GM11168 (cell line): ENCODE measurements at regions not wholly inside any gene's neighbourhood (a gene's known extent, or its start where the extent isn't known, plus 50 kb on each side); places are given as distances from the start of the nearest gene placed in this dataset.

Experiments
- in situ Hi-C: fragments of 300-500 bp; cut with MboI; formaldehyde crosslinking; loops from one replicate; pipeline ENCODE4 v1.12.0; 2022; ENCODE audit warnings: low sequenced_read_pairs; ENCODE audit not compliant: unreplicated experiment

DNA sequence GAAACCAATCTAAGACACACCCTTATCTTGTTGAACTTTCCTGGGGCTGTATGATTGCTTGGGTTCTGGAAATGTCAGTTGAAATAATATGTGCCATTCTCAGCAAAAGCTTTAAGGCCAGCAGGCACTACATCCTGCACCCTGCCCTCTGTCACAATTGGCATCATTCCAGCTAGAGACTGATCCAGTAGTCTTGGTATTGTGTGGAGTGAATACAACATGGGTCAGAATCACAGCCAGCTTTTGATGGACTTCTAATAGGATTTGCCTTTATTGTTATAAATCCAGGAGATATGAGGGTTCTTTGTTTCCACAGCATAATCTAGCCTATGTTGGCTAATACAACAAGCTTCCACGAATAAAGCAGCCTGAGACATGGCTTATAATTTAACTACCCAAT lies 617.0 kb upstream of the CDH2 start:
- in situ Hi-C loops, result no loop called here

DNA sequence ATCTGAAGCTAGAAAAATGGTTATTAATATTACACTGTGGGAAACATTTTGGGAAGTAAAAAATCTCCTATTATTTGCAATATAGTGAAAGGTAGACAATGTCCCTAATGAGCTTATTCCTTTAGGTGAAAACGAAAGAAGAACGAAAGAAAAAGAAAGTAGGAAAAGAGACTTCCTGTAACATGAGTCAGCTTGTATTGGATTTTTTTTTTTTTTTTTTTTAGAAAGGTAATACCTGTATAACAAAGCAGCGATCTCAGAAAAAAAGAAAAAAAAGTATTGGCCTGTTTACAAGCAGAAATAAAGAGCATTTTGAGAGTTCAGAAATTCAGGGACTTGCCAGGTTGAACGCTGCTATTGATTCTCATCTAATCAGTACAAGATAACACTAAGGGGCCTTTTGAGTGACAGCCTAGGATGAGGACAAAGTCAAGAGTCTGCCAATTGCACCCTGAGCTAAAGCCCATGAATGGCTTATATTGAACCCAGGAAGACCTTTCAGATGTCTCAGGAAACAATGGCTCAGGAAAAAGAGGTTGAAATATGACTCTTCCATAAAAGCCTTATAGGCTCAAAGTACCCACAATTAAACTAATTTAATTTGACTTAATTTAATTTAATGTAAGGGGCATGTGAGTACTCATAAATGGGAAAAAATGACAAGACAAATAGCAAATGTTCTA lies 615.6 kb upstream of the CDH2 start:
- in situ Hi-C loops, result no loop called here

DNA sequence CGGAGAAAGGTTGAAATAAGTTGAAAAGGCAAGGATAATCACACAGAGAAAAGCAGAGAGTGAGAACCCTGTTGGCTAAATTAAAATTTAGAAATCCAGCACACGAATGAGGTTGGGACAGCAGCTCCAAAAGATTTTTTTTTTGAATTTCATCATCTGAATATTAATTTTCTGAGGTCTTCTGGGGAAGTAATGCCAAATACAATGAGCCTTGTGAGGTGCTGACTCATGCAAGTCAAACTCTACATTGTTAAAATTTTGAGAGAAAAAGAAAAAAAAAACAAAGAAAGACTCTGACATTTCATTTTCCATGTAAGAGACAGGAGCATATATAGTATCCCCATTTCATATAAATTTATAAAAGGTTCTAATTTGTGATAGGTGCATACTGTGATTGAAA lies 614.2 kb upstream of the CDH2 start:
- in situ Hi-C loops, result no loop called here

DNA sequence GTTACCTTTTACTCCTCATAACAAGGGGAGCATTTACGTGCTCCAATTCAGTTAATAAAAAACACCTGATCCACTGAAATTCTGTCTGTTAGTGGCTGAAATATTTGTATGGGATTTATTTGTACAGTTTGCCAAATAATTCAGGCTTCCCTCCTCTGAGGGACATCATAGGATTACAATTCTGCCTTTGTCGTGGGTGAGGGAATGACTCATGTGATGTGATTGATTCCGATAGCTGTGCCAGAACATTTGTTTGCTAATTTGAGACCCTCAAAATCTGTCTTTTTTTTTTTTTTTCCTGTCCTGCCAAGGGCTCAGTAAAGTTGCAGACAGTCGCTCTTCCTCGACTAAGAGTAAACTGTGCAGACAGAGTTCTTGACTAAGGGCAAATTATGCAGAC lies 612.6 kb upstream of the CDH2 start:
- in situ Hi-C loops, result no loop called here

DNA sequence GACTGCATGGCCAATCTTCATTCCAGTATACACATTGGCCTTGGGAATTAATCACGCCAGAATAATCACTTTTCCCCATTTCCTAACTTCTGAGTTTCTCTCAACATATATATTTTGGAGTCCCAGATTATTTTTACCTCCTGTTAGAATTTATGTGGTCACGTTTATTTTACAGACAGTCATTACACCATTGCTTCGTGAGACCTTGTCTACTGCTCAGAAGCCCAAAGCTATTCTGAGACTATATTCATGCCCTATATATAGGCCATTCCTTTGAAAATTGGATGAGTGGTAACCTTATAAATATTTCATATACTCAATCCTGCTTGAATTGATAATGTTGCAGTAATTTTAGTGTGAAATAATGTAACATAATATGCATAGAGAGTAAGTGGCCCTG lies 610.0 kb upstream of the CDH2 start:
- in situ Hi-C loops, result no loop called here

DNA sequence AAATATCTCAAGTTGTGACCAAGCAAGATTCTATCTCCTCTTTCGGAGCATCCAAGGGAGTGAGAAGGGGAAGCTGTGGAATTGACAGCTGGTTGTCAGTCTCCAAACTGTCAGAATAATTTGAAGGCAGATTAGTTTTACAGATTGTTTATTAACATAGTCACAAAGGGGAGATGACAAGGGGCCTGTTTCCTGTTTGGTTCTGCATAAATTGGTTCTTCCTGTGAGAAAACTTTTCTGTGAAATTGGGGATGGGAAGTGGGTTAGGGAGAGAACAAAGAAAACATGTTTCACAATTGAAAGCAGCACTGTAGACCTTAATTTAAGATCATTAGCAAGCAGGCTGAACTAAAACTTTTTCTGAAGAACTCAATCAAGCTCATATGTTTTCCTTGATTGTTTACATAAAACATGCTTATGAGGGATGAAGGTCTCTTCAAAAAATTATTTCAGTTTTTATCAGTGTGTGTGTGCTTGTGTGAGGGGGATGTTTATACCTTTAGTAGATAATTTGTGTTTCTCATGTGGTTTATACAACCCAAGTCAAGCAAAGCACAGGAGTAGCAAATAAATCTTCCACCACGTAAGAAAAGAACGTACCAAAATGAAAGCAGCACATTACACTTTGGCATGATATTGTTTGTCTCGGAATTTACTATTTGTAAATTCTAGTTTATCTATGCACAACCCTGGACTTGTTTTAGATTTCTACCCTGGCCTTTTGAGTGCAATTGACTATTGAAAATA lies 604.9 kb upstream of the CDH2 start:
- in situ Hi-C loops, result no loop called here

DNA sequence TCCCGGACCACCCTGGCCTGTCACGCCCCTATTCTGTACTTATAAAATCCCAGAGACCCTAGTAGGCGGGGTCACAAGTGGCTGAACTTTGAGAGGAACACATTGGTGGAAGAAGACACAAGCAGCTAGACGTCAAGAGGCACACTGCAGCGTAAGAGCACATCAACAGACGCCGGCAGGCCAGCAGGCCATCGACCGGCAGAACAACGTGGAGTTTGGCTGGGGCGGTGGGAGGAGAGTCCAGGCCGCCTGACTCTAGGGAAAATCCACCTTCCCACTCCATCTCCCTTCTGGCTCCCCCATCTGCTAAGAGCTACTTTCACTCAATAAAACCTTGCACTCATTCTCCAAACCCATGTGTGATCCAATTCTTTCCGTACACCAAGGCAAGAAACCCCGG lies 601.8 kb upstream of the CDH2 start:
- in situ Hi-C loops, result no loop called here

DNA sequence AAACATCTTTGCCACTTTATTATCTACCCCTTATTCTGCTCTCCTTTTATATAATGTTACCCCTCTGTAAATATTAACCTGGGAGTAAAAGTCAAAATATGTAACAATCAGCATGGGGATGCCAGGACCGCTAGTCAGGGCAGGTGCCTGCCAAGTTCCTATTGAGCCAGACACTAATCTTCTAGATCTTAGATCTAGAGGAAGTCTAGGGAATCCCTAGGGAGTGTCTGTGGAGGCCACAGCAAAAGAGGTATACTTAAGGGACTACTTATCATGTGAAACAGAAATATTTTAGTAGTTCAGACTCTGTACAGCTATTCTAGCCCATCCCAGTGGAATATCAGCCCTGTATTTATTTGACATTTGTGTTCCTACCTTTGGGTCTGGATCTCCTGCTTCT lies 600.8 kb upstream of the CDH2 start:
- in situ Hi-C loops, result no loop called here

DNA sequence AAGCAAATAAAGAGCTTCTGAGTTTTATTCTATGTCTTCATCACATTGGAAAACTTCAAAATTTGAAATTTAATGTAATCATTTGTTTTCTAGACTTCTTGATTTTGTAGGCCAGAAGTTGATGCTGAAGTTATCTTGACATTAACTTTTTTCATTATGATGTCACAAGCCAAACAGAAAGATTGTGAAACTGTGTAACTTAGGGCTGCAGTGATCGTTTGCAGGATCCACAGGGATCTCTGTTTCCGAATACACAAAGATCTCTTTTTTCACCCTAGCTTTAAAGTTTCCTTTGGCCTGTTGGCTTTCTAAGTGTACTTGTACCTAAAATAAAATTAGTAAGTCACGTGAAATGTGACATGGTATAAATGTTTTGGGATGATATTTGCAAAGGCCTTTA lies 594.9 kb upstream of the CDH2 start:
- in situ Hi-C loops, result no loop called here

DNA sequence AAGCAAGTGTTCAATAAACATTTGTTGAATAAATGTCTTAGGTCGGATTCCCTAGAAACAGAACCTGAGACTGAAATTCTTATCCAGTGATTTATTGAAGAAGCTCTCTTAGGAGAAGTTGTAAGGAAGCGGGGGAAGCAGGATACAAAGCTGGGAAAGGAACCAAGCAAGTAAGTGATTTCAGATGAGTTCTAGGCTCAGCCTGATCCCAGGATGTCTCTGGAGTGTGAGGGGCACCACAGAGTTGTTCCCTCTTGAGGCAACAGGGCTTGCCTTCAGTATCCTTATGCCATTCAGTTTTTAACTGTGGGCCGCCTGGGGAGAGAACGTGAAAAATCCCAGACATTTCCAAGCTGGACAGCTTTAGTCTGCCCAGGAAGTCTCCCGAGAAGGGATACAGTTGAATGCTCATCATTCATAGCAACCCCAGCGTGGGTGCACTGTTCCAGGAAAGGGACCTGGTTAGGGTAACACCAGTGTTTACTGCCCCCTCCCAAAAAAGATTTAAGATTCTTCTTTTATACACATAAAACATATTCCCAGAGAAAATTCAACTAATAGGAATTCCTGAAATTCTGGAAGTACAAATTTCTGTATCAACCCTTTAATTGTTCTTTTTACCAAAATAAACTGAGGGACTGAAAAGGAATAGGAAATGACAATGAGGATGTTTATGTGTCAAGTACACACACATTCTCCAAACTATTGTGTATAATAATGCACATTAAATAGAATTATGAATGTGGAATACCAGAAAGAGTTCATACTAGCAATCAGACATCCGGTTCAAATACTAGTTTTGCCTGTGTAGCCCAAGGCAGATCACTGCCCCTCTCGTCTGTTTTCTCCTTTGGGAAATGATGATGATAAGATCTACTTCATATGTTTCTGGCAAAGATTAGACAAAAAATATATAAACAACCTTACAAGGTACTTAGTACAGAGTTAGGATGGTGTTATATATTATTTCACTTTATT lies 592.1 kb upstream of the CDH2 start:
- in situ Hi-C loops, result no loop called here

DNA sequence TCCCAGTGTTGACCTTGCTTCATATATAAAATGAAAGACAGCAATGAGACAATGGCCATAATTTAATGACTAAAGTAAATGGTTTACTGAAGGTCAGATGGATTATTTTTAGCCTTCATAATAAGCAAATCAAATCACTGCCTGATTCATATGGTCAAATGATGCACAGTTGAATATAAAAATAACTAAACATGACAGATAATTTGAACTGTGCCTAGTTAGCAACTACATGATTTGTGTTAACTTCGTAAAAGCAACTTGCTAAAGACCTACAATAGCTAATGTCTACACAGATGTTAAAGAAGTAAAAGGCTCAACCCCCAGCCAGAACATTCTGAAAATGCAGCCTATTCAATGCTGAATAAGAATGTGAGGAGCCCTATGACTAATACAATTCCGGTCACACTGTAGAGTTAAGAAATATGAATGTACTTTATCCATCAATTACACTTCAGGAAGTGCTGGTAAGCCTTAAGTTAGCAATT lies 590.8 kb upstream of the CDH2 start:
- in situ Hi-C loops, result no loop called here

DNA sequence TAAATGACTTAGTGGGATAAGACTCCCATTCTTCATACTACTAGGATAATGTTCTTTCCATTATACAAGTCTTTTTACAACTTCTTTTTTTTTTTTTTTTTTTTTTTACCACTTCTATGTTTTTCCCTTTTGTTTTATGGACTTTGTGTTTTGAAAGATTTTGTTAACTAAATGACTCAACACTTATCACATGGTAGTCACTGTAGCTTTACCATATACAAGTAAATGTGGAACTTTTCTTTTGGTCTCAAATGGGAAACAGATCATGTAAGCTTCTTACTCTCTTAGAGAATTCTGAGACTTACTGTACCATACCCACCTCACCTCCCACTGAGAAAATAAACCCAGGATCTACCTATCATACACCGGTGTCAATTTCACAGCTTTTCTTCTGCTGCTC lies 590.3 kb upstream of the CDH2 start:
- in situ Hi-C loops, result no loop called here

DNA sequence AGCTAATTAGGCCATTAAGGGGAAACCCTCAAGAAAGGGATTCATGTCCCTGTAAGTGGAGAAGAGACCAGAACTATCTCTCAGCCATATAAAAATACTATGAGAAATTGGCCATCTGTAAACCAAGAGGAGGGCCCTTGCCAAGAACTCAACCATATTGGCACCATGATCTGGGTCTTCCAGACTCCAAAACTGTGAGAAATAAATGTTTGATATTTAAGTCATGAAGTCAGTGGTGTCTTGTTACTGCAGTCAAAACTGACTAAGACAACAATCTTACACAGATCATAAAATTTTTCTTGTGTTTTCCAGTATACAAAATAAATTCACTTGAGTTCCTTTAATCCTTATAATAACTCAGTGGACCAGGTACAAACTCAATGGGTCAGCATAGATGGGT lies 589.8 kb upstream of the CDH2 start:
- in situ Hi-C loops, result no loop called here

DNA sequence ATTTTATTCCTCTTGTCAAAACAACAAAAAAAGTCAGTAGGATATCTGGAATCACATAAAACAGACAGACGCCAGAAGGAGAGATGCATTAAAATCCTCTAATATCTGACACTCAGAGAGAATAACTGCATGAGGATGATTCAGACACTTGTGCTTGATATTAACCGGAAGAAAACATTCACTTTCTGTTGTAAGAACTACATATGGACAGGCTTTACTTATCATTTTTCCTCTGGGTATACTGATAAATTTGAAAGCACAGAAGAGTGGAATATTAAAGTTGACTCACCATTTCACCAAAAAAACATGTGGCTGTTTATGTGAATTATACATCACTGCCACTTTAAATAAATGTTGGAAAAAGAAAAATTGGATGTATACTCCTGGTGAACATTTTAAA lies 589.1 kb upstream of the CDH2 start:
- in situ Hi-C loops, result no loop called here

DNA sequence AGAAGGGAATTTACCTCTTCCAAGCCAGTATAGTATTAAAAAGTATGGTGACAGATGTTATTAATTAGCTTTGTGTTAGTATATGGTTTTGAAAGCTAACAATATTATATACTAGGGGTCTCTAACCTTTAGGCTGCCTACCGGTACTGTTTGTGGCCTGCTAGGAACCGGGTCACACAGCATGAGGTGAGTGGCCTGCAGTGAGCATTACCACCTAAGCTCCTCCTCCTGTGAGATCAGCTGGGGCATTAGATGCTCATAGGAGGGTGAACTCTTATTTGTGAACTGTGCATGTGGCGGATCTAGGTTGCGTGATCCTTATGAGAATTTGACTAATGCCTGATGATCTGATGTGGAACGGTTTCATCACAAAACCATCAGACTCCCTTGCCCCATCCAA lies 583.4 kb upstream of the CDH2 start:
- in situ Hi-C loops, result no loop called here

DNA sequence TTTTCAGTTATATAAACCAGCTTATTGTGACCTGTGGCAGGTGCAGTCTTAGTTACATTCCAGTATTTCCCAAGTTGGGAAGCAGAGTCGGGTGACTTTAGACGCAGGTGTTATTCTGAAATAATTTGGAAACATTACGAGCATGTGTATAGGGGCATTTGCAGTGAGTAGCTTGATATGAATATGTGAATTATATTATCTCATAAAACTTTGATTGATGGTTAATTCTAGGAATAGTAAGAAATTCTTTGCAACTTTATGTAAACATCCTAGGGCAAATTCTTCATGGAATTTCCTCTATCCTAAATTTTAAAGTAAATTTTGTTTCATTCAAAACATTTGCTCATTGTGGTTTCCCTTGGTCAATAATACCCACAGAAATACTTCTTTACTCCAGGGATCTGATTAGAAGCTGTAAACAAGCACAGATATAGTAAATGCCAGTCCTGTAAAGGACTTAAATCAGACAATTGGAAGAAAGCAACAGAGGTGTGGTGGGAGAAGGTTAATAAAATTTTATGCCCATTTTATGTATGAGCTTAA lies 580.6 kb upstream of the CDH2 start:
- in situ Hi-C loops, result no loop called here

DNA sequence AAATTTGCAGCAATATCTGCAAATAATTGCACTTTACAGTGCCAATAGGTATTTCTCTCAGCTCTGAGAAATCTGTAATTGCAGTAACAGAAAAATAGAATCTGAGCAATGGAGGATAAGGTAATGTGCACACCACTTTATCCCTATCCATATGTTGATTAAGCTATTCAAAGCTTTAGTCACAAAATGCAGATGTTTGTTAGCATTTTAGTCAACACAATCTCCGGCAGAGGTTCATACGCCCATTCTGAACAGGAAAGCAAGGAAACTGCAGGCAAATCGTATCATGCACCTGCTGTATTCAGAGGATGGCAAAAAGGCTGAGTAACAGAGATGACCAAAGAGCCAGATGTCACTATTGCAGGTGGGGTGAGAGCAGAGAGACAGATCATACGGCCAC lies 566.2 kb upstream of the CDH2 start:
- in situ Hi-C loops, result no loop called here

DNA sequence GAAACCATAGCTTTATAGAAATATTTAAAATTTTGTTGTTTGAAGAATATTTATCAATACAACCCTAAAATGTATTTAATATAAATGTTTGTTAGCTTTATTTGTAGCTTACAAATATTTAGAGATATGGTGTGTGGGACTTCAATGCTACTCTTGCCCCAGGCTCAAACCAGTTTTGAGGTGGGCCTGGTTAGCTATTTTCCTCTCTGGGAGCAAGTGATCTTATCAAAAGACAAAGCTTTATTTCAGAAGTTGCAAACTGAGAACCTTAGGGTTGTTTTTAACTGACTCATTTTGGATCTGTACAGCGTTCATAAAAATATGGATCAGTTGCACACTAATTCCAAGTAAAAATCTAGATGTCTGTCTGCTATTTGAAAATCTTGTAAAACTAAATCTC lies 563.6 kb upstream of the CDH2 start:
- in situ Hi-C loops, result no loop called here

DNA sequence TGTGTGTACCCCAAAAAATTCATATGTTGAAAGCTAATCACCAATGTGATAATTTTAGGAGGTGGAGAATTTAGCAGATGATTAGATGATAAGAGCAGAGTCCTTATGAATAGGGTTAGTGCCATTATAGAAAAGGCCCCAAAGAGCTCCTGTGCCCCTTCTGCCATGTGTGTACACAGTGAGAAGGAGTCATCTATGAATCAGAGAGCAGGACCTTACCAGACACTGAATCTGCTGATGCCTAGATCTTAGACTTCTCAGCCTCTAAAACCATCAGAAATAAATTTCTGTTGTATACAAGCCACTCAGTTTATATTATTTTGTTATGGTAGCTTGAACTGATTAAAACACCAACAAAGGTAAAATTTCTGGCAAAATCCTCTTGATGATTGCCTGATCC lies 560.0 kb upstream of the CDH2 start:
- in situ Hi-C loops, result no loop called here

DNA sequence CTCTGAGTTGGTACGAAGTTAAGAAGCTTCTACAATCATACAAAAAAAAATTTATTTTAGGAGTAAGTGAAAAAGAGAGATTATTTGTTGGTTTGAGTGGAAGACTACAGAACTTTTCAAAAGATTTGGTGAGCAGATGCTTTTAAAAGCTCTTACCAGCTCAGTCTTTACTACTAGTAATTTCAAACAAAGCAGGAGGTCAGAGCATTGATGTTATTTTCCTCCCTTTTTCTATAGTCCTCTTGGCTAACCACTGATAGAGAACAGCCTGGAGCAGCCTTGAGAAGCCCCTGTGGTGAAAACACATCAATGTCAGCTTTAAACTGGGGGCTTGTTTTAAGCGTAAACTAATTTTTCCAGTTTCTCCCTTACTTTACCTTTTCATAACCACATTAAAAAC lies 559.3 kb upstream of the CDH2 start:
- in situ Hi-C loops, result no loop called here

DNA sequence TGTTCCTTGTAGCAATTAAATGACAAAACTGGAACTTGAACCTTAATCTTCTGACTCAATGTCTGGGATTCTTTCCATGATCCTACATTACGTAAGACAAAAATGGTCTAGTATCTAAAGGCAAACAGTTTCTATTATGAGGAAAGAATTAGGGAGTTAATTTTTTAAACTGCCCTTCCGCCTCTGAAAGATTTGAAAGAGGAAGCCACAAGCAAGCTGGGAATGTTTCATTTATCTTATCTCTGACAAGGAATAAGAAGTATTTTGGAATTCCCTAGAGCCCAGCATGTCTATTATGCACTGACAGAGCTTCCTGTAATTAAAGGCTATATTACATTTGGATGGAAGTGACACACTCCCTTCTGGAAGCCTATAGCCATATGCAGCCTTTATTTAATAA lies 558.8 kb upstream of the CDH2 start:
- in situ Hi-C loops, result no loop called here
